ENCODE measurements at regions not wholly inside any gene's neighbourhood (a gene's known extent, or its start where the extent isn't known, plus 50 kb on each side); places are given as distances from the start of the nearest gene placed in this dataset.
"Not testable (repeated sequence)": the region's sequence is repeated elsewhere in the genome, so short reads cannot be mapped to it uniquely, and the experiment has no call there.

DNA sequence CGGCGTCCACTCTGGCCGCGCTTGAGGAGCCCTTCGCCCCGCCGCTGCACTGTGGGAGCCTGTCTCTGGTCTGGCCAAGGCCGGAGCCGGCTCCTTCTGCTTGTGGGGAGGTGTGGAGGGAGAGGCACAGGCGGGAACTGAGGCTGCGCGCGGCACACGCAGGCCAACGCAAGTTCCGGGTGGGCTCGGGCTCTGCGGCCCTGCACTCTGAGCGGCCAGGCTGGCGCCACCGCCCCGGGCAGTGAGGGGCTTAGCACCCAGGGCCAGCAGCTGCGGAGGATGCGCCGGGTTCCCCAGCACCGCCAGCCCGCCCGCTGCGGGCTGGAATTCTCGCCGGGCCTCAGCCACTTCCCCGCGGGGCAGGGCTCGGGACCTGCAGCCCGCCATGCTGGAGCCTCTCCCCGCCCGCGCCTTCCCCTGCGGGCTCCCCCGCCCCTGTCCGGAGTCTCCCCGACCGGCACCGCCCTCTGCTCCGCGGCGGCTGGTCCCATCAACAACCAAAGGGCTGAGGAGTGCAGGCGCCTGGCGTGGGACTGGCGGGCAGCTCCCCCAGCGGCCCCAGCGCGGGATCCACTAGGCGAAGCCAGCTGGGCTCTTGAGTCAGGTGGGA is 921.2 kb upstream of the FOXG1 start:
- DNase-seq = no peak

DNA sequence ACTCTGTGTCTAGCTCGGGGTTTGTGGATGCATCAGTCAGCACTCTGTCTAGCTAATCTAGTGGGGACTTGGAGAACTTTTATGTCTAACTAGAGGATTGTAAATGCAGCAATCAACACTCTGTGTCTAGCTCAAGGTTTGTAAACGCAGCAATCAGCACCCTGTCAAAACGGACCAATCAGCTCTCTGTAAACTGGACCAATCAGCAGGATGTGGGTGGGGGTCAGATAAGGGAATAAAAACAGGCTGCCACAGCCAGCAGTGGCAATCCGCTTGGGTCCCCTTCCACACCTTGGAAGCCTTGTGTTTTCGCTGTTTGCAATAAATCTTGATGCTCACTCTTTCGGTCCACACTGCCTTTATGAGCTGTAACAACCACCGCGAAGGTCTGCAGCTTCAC is 920.7 kb upstream of the FOXG1 start:
- DNase-seq = no peak

DNA sequence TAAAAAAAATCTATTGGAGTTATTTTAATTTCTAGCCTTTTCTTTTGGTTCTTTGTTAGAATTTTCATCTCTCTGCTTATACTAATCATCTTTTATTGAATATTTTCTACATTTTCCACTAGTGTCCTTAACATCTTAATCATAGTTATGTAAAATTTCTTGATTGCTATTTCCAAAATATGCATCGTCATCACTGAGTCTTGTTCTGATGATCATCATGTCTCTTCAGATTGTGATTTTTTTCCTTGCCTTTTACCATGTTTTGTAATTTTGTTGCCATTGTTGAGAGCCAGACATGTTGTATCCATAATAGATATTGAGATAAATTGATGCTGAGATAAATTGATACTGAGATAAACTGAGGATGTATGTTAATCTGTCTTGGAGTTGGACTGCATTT is 919.1 kb upstream of the FOXG1 start:
- DNase-seq = not testable (repeated sequence)

DNA sequence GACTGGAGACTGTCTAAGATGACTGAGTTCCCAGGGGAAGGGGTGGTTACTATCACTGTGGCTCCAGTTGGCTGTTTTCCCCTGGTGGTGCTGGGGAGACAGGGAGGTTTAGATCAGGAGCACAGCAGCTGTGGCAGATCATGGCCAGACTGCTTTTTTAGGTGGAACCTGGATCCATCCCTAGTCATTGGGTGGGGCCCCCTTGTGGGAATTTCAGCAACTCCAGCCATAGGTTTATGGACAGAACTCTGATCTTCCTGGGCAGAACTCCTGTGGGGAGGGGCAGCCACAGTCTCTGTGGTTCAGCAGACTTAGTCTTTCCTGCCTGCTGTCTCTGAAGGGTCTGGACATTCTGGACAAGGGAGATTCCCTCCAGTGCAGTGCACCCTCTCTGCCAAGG is 917.4 kb upstream of the FOXG1 start:
- DNase-seq = not testable (repeated sequence)

DNA sequence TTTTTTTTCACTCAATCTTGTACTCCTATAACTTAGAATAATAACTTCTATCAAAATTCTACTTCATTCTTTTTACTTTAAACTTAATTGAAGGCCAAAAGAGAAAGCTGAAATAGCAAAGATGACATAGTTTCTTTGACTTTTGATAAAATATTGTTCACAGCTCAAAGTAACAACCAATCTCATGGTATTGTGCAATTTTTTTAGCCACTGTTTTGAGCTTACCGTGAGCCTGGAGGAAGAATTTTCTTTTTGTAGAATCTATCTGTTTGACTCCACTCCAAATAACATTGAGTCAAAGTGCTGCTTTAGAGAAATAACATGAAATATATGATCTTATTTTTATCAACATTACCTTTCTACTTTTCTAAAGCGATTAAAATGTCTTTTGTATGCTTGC is 903.9 kb upstream of the FOXG1 start:
- DNase-seq = no peak

DNA sequence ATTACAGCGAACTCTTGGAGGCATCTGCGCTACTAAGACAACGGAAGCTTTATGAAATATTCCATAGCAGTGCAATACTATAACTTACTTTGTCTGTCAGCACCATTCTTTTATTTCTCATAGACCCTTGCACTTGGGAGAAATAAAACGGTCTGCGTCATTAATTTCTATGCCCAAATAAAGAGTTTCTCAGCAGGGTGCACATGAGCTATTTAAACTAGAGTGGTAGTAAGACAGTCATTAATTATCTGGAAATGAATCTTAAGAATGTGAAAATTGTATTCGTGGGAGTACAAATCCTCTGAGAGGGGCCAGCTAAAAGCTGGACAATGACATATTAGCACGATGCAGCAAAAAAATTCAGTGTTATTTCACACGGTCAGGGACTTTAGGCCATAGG is 903.4 kb upstream of the FOXG1 start:
- DNase-seq = peak; percentile 86

DNA sequence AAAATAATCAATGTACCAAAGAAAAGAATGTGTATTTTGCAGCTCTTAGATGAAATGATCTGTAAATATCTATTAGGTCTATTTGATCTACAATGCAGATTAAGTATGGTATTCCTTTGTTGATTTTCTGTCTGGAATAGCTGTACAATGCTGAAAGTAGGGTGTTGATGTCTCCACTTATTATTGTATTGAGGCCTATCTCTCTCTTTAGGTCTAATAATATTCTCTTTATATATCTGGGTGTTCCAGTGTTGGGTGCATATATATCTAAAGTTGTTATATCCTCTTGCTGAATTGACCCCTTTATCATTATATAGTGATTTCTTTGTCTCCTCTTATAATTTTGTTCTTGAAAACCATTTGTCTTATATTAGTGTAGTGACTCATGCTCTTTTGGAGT is 885.5 kb upstream of the FOXG1 start:
- DNase-seq = no peak

DNA sequence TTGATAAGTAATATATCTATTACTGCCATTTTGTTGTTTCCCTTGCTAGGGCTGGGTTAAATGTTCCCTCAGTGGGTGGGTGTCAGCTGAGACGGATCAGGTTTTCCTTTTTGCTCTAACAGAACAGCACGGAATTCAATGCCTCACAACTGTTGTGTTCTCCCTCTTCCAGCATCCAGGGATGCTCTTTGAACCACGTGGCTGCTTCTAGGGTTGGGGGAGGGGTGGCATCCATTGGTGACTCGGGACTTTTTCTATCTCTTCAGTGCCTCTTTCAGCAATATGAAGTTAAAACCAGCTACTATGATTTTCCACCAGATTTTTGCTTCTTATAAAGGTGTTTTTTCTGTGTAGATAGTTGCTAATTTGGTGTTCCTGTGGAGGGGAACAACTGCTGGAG is 884.9 kb upstream of the FOXG1 start:
- no peak for DNase-seq

DNA sequence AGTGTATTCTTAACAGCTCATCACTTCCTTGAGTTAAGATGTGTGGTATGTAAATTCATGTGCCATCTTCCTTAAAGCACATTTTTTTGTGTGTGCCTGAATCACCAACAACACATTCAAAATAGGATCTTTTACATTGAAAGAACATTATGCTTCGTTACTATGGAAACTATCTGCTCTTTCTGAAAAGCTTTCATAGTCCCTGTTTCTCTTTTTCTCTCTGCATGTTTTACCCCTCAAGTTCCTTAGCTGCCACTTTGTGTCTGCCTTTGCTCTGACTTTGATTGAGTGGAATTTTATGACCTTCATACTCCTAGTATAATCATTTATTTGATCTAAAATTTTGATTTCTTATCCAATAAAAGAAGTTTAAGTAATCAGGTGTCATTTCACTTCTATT is 880.3 kb upstream of the FOXG1 start:
- DNase-seq = no peak

DNA sequence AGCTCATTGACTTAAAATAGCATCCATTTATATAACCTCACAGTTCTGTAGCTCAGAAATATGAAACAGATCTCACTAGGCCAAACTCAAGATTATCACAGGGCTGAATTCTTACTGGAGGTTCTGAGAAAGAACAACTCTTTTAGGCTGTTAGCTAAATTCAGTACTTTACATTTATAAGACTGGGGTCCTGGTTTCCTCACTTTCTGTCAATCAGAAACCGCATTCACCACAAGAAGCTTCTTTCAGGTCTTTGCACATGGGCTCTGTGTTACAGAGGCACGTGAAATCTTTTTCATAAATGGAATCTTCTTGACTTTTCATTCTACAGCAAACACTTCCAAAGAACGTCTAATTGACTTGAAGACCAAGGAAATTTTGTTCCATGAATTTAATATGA is 876.3 kb upstream of the FOXG1 start:
- no peak for DNase-seq

DNA sequence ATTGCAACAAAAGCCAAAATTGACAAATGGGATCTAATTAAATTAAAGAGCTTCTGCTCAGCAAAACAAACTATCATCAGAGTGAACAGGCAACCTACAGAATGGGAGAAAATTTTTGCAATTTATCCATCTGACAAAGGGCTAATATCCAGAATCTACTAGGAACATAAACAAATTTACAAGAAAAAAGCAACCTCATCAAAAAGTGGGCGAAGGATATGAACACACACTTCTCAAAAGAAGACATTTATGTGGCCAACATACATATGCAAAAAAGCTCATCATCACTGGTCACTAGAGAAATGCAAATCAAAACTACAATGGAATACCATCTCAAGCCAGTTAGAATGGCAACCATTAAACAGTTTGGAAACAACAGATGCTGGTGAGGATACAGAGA is 858.1 kb upstream of the FOXG1 start:
- DNase-seq = not testable (repeated sequence)

DNA sequence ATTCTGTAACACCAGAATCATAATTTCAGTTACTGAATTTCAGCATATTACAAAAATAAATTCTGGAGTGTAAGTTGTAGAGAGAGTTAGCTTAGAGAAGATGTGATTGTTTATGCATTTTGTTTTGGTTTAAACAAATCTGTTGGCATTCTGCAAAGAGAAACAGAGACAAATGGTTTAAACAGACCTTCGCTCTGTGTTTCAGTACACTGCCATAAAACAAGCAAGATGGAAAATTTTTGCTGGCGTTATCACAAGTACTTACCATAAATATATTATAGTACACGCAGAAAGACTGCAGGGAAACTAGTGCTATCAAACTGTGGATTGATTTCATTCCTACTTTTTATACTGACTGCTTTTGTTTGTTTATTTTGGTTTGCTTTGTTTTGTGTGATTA is 850.3 kb upstream of the FOXG1 start:
- DNase-seq = no peak

DNA sequence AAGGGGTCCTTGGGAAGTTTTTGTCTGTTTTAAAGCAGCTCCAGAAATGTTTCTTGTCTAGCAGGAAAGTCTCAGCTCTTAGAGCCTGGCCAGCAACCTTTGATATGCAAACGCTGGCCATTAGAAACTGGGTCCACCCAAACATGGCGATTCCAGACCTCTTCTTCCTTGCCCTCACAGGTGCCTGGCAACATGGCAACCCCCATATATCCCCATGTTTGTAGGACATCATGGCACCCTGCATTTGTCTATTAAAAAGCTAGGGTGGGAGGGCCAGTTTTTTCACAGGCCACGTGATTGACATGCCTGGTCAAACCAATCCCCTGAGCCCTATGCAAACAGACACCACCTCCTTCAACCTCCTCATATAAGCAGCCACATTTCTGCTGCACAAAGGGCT is 848.7 kb upstream of the FOXG1 start:
- DNase-seq = no peak

DNA sequence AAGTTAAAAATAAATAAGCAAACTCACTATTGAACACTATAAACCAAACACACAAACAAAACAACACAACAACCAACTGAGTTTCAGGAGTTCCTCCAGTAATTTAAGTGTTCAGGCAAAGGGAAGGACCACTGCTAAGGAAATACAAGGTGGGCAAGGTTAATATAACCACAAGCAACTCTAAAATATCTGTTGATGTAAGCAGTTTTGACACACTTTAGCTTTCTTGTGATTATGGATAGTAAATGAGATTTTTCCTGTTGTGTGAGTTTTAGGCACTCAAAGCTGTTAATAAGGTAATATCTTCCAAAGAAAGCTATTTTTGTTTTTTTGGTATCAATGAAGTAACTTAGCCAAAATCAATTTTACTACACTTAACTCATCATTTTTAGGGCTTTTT is 839.1 kb upstream of the FOXG1 start:
- DNase-seq = no peak

DNA sequence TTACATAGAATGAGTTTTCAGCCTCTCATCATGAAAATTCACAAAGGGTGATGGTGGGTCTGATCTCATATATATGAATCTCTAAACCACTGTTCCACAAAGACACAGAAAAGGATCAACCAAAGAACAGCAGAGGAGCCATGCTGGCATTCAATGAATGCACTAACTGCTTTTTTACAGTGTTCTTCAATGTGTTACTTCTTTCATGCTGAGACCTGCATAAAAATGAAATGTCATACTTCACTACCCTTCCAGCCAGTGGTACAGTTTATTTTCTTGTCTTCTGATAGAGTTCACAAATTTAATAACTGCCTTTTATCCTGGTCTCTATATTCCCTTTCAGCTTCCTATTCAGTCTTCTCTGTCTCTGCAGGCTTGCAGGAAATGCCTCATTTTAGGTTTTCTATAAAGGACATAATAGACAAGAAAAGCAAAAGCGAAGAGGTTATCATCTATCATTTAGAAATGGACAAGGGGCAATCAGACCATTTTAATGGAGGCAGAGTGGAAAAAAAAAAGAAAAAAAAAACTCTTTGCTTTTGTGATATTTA is 836.7 kb upstream of the FOXG1 start:
- DNase-seq = no peak

DNA sequence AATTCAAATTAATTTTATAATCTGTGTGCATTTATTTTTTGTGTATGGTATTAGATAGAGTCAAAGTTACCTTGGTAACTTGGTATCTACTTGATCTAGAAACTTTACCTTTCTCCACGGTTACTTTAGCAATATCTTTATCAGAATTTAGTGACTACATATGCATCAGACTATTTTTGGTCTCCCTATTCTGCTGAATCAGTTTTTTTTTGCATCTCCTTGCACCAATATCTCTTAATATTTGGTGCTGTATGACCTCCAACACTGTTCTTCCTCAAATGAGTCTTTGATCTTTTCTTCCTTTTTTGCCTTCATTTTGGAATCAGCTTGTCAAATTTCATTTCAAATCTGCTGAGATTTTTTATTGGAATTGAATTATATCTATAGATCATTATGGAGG is 828.2 kb upstream of the FOXG1 start:
- DNase-seq = no peak

DNA sequence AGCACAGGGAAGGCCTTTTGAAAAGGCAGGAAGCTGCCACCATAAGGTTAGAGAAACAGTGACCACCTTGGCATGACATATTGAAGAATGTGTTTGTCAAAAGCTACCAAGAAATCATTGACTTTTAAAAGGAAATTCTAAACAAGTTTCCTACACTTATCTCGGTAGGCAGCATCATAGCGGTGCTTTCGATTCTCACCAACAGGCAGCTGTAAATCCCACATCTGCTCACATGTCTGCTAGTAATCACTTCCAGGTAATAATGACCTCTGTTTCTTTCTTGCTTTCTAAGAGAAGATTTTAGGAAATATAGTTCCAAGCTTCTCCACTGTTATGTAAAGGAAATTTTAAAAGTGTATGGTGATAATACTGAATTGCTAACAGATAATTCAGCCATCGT is 821.1 kb upstream of the FOXG1 start:
- no peak for DNase-seq

DNA sequence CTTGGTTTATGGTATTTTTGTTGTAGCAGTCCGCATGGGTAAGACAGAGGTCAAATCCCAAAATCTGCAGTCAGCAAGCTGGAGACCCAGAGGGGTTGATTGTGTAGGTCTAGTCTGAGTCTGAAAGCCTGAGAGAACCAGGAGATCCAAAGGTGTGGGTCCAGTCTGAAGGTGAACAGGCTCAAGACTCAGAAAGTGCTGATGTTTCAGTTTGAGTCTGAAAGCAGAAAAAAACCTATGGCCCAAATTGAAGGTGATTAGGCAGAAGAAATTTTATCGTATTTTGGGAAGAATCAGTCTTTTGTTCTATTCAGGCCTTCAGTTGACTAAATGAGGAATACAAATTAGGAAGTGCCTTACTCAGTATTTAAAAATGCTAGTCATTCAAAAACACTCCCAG is 807.8 kb upstream of the FOXG1 start:
- DNase-seq = no peak

DNA sequence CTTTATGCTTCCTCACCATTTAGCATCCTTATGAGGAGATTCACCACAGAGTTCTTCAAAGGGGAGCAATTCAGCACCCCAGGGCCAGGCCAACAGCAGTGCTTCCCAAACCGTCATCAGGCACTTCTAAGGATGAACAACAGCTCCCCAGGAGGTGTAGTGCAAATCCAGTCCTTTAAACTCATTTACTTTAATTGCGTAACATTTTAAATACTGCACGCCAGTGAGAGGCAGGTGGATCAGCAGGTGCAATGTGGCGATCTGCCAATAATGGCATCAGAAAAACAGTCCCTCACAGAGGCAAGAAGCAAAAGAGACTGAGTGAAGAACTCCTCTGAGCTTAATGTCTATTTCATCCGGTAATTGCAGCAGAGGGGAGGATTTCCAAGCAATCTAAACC is 770.9 kb upstream of the FOXG1 start:
- DNase-seq = no peak

DNA sequence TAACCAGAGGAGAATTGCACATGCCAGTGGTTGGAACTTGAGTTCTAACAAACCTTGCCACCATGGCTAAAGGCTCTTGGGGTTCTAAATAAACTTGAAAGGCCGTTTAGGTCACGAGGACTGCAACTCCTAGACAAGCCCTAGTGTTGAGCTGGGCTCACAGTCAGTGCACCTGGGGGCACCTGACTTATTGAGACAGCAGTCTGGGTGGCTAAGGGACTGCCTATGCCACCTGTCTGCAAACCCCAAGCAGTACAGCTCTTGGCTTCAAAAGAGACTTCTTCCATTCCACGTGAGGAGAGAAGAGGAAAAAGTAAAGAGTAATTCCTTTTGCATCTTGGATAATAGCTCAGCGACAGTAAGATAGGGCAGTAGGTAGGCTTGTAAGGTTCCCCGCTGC is 765.6 kb upstream of the FOXG1 start:
- no peak for DNase-seq

DNA sequence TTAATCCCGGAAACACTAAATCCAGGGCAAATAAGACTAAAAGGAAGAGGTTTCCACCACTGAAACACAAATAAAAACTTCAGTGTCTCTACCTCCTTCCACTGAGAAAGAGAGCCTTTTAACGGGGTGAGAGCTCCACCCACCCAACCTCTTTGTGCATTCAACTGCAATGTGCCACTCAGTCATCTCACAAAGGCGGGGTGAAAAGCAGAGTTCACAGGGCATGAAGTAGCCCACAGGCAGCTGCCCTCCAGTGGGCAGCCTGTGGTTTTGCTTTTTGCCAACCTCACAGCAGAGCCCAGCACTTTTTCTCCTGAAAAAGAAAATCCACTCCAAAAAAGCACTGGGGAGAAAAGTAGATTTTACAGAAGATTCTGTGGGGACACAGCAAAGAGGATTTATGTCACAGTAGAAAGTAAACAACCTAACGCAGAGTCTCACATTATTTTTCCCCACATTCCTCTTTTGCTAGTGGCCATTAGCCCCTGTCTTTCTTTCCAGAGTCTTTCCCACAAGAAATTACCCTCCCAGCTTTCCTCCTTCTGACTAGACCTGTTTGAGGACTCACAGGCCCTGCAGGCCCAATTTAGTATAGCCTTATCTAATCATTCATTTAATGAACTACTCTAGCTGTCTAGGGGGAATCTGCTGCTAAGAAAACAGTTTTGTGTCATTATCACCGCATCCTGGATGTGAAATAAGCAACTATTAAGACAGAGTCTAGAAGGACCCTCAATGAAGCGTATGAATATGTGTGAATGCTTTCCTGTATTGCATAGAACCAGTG is 753.8 kb upstream of the FOXG1 start:
- no peak for DNase-seq

DNA sequence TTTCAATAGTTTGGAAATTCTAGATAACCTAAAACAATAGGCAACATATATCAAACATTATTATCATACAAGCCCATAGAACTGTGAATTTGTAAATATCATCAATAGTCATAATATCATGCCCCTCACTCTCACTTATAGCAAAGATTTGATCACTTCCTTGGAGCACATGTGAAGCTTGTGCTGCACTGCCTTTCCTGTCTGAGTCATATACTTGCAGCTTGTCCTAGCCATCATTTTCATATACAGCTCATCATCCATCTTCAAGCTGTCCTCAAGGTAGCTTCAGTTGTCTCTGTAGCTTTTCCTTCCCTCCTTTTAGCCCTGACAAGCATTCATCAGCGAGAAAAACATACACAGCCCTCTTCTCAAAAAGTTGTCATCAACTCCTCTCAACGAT is 746.5 kb upstream of the FOXG1 start:
- DNase-seq = no peak

DNA sequence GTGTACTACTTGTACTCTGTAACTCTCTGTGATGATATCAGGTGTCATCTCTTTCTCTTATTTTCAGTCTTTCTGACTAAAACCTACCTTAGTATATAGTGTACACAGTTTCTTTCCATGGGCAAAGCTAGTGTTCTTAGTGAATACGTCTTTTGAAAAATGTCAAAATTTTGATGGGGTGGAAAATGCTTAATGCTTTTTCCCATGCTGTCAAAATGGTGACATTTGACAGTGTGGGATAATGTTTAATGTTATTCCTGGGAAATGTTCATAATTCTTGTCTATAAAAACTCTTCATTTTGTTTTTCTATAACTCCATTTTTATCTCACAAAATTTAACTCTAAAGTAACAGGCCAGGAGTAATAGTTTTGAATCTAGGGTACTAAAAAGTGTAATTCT is 742.7 kb upstream of the FOXG1 start:
- DNase-seq = no peak

DNA sequence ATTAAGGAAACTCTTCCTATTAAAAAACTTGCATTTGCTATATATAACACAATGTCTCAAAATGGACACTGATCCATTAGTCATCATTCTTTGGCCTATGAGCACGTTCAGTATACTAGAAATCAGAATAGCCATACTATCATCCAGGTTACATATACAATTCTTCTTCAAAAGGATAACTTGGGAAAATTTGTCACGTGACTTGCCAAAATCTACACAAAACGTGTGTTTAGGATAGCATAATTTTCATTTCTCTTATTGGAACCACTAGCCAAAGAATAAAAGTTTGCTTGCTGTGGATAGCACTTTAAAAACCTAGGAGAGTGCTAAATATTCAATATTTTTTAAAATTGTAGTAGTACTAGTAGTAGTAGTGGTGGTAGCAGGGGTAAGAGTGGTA is 714.3 kb upstream of the FOXG1 start:
- DNase-seq = no peak

DNA sequence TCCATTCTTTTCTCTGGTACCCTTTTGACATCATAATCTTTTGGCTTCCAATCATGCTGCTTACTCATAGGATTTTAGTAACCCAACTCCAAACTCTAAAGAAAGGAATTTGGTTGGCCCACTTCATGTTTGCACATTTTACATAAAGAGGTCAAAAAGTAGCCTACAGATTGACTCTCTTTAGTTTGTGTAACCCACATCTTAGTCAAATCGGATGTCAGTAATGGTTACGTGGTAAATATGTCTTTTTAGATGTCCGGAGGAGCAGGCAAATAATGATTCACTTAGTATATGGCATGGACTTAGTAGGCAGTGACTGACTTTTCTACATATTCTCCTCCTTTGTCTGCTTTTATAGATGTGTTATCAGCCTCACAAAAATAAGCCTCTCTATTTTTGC is 711.6 kb upstream of the FOXG1 start:
- DNase-seq = no peak

Data from kidney glomerular epithelial cell (primary cell).